NCI-H2107 treated with DMSO at 0.1 percent for 48 hours (cell line): ENCODE measurements at regions not wholly inside any gene's neighbourhood (a gene's known extent, or its start where the extent isn't known, plus 50 kb on each side); places are given as distances from the start of the nearest gene placed in this dataset.
A peak's percentile ranks its signal among the peaks of the same experiment; 100 is the strongest.

ENCODE experiments used
- DNase-seq: peaks from one replicate; lab custom pipeline; 2025; ENCODE audit not compliant: unreplicated experiment; lab: John Stamatoyannopoulos, UW

DNA sequence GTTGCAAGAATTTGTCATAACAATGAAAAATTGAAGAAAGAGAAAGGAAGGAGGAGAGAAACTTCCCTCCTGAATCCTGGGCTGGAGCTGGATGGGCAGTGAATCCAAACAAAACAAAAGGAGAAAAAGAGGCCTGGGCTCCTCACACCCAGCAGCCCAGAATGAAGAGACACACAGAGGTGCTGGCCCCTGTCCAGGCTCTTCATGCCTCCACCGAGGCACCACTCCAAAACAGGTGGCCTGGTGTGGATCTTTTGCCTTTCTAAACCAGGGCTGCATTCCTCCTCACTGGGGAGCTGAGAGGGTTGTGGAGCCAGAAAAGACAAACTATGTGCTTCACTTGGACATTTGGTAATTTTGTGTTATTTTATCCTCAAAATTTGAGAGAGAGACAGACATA is 76.0 kb downstream of the FAM124B start:
- no peak for DNase-seq

DNA sequence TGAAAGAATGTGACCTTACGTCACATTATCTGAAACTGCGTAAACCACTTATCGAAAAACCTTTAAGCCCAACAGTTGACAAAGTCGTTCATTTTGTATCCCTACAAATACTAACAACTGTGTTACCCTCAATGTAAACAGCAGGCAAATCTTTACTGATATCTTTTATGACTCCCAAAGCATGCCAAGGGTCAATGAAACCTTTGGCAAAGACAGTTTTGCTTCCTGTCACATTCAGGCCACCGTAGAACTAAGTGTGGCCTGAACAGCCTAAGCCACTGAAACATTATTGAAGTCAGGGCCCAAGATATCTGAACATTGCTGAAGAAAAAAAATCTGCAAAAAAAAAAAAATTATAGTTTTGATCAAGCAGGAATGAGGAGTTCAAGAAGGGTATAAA is 77.3 kb downstream of the FAM124B start:
- DNase-seq: no peak

DNA sequence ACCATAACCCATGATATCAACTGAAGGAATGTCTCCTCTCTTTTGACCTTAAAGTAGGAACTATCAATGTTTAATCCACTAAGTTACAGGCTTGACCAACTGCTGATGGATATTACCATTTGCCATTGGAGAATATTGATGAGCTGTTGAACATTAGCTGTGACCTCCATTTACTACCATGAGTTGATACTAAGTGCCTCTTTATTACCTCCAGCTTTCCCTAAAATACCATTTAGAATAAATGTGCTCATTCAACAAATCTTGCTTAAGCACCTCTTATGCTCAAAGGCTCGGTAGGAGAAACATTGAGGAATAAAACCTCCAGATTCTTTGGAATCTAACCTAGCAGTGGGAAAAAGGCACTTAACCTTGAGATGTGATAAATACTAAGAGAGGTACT is 81.2 kb downstream of the FAM124B start:
- no peak for DNase-seq

DNA sequence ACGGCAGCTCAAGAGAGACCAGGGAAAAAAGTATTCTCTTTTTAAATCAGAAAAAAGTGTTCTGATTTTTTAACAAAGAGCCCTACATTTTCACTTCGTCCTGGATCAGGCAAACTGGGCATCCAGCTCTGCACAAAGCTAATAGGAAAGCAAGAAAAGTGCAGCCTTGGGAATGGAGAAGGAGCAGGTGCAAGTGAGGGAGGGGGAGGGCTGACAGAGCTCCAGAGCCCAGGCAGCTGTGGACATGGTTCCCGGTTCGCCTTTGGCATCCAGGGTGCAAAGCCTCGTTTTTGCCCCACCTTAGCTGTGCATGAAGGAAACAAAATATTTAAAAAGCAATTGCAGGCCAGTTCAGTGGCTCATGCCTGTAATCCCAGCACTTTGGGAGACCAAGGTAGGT is 82.2 kb downstream of the FAM124B start:
- no peak for DNase-seq

DNA sequence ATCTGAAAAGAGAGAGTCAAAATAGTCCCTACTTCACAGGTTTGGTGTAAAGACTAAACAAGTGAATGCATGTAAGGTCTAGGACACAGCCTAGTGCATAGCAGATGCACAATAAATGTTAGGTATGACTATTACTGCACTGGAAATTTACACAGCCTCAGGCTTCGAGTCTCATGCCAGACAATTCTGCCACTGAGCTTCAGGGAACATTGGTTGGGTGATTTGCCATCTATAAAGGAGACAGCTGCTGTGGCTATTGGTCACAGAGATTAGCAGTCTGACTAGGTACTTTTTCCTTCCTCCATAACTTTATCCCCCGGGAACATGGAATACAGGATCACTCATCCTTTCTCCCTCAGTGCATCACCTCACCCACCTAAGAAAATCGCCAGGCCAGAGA is 89.2 kb downstream of the FAM124B start:
- no peak for DNase-seq

DNA sequence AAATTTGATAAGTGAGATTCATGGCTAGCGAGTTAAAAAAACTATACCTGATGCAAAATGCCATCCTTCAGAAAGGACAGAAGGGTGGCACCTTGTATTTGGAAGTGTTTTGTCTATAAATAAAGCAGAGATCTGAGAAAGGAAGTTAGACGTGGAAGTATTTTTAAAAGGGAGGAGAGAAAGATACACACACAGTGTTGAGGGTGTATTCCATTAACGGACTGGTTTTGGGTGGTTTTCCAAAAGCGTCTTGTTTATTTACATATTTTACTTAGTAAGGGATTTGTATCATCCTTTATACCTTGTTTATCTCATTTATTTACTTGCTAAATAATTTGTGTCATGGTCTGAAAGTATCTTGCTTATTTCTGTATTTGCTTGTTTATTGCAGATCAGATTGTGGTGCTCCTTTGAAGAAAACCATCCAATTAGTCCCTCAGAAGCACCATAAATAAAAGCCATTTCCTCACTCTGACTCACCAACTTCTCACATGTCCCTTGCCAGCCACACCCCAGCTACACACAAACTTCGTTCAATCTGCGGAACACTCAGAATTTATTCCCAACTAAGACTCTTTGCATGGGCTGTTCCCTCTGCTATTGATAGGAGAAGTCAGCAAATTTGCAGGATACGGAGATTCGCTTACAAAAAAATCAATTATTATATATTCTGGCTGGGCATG is 90.8 kb downstream of the FAM124B start:
- DNase-seq: no peak

DNA sequence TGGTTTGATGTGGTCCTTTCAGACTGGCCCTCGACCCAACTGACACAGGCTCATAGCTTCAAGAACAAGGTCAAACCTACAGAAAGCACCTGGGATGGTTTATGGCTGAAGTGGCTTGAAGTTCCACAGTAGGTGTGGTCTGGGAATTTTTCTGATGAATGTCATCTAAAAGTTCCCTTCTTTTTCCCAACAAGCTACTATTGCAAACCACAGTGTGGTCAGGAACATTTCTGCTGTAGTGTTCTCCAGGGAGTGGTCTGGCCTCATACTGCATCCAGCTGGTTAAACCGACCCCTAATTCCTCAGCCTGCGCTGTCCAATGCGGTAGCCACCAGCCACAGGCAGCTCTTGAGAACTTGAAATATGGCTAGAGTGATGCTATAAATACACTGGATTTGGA is 92.7 kb downstream of the FAM124B start:
- DNase-seq: no peak

DNA sequence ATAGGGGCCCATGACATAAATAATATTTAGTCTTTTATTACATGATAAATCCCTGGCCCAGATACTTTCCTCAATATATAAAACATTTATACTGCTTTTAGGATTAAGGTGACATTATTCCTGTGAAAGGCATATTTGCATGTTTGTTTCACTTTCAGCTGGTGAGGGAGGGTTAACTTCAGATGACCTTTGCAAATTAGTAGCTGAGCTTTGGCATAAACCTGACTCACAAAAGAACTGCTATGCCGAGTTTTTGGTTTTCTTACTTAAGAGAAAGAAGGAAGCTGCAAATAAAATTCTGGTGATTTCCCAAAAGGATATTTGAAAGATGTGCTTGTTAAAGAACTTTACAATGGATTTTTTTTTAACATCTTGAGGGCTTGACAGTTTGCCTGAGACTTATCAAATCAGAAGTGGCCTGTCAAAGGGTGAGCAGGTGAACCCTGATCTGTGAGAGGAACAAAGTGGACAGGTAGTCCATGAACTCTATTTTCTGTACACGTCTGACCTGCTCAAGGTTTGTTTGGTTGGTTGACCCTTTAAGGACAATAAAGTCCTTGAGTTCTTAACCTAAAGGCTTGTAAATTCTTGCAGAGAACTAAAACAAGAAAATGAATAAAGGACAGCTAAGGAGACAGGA is 93.5 kb downstream of the FAM124B start:
- DNase-seq: no peak

DNA sequence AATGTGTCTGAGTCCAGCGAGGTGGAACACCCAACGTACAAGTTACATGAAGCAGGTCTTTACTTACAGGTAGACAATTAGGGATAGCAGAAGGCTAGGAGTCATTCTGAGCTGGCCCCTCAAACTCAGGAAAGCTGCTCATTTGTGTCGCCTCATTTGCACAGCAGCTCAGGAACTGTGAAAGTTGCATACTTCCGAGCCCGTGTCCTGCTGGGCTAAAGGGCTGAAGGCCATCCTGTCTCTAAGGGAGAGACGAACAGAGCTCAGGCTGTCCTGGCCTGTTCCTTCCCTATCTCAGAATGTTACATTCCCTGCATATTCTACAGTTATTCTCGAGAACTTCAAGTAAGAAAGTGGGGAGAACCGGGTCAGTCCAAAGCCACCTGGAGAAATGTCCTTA is 99.0 kb downstream of the FAM124B start:
- DNase-seq: no peak

DNA sequence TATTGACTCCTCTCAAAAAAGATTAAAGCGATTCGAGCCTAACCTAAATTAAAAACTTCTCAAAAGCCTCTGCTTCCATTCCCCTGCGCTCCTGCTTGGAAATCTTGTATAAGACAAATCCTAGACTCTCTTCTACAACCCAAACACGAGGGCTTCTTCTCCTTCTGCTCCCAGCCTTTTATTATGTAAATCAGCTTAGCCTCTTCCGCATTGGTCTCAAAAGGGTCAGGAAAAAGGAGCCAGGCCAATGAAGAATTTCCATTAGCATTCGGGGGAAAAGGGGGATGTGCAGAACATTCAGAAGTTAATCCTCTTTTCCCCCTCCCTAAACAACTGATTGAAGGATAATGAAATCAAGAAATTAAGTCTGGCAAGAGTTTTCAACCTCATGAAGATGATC is 107.9 kb downstream of the FAM124B start:
- no peak for DNase-seq

DNA sequence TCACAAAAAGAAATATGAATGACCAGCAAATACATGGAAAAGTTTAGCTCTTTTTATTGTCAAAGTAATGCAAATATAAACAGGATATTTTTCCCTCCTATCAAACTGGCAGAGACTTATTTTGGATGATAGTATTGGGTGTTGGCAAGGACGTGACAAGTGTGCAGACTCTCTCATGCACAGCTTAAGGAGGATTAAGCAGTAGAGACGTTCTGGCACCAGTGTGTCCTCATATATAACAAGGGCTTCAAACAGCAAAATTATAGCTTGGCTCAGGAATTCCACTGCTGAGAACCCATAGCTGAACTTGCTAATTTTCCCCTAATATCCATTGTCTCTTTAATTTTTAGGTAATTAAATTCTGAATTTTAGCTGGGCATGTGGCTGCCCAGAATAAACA is 114.4 kb downstream of the FAM124B start:
- no peak for DNase-seq

DNA sequence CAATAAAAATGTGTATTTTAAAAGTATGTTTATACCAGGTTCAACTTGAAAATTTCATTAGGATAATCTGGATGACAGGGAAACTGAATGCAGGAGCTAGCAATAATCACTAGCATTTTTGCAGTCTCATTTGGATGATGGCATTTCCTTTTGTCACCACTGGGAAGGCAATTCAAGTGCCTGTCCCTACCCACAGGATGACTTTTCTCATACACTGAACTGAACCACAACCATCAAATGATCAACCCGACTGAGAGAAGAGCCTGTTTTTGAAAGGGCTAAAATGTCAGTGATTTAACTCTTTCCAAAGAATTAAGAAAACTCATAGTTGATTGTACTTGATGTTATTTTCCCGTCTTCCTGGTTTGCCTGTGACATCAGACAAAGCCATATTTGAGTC is 115.0 kb downstream of the FAM124B start:
- no peak for DNase-seq

DNA sequence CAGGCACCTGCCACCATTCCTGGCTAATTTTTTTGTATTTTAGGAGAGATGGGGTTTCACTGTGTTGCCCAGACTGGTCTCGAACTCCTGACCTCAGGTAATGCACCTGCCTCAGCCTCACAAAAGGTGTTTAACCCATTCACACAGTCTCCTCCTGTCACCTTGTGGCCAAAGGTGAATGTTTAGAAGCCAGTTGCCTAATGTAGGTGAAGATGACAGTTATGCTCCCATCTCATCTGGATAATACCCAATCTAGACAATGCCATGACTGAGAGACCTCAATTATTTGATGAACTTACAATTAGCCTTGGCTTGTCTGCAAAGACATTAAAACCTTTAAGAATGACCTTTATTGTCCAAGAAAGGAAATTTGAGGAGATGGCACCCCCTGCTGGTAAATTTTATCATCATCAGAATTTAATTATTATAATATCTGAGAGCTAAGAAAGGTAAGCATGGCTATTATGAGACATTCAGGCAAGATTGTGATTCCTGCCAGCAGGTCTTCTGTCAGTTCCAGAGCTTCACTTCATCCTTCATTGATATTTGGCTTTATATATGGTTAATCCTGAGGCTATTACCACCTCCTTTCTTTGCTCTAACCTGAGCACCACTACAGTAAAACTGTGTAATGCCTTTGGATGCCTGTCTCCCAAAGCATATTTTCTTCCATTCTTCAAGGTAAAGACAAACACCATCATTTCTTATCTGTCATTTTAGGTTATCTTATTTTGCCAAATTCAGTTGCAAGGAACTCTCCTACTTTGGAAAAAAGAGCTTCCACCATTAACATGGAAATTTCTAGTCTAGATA is 117.6 kb downstream of the FAM124B start:
- peak; percentile 1 for DNase-seq

DNA sequence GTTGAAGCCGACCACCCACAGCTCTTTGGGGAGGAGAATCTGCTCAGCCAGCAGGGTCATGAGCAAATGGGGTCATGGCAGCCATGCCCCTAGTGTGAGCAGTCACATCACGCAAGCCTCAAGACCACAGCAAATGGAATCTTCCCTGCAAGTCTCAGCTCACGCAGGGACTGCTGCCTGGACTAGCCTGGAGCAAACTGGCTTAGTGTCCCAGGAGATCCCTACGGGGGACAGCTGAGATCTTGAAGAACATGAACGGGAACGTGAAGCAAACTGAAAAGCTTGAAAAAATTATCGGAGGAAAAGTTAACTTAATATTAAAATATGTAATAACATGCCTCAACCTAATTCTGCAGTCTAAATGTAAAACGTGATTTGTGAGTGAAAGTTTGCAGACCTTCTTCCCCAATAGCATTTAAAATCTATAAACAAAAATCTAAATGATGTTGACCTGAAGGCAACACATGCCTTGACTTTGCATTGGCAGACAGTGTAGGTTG is 118.4 kb downstream of the FAM124B start:
- no peak for DNase-seq

DNA sequence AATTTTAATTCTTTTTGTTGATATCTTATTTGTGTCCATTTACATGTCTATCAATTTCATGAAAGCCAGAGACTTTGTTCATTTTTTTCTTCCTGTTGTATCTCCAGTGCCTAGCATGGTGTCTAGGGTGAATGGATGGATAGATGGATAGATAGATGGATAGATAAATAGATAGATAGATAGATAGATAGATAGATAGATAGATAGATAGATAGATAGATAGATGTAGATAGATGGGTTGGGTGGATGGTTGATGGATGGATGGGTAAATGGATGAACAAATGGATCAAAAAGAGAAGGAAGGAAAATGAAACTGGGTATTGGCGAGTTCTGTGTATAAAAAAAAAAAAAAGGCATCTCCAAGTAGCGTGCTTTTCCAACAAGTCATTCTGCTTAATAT is 120.5 kb downstream of the FAM124B start:
- no peak for DNase-seq

DNA sequence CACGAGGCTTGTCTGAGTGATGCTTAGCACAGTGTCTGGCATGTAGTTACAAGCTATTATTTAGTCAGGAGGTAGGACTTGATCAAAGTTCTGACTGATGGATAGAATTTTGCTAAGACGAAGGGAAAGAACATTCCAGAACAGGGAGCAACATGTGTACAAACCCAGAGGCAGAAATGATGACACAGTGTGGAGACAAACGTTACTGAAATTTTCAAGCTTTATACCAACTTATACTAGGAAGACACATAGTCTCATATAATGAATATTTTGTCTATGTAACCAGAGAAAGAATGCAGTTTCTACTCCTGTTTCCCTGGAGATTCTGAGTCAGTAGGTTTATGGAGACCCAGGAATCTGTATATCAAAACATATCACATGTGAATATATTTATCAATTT is 123.4 kb downstream of the FAM124B start:
- DNase-seq: no peak

DNA sequence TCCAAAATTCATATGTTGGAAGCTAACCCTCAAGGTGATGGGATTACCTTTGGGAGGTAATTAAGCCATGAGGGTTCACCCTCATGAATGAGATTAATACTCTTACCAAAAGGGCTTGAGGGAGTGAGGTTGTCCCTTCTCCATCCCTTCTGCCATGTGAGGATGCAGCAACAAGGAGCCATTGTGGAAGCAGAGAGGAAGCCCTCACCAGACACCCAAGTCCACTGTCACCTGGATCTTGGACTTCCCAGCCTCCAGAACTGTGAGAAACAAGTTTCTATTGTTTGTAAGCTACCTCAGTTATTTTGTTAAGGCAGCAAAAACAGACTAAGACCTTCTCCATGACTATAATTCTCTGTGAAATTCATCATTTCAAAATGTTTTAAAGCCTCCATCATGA is 125.7 kb downstream of the FAM124B start:
- no peak for DNase-seq

DNA sequence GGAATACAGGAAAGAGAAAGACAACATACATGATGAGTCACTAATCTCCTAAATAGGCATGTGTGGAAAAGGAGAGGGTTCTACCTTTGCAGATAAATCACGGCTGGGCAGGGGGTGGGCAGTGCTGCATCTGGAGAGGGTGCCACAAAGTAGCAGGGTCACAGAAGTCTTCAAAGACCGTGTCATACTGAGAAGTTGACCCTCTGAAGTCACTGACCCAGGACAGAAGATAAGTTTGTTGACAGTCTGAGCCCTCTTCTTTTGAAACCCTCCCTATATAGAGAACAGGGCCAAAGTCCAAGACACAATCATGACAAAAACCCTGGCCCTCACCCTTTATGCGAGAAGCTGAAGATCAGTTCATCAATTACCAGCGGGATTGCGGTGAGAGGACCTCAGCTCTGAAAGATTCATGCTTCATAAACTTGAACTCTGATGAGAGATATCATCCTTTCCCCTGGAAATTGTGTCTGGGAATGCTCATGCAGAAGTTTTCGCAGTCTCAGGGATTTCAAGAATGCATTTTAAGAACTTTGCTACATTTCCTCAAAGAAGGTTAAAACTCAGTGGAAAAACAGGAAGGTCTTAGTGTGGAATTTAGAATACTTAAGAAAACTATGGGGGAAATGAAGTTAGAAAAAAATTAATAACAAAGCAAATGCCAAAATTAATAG is 129.5 kb downstream of the FAM124B start:
- no peak for DNase-seq

DNA sequence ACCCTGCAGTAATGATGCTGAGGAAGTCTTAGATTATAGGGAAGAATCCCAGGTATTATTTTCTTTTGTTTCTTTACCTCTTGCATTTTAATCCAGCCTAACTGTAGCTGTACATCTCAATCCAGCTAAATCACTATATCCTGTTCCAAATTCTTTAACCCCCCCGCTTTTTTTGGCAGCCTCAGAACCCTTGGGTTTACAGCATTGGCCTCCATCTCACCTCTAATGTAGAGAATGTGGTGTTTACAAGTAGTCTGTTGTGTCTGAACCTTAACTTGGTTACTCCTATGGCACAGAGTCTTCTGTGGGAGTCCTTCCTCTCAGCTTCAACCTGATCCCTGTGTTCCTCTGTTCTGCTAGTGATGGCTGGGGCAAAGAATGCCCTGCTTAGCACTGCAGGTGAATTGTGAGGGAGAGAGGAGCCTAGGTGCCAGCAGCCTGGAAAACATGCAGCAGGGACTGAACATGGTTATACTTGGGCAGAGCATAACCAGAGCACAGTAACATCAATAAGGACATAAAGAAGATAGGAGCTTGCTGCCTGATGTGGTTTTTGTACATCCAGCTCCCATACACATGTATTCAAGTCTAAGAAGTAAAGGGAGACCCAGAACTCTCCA is 130.2 kb downstream of the FAM124B start:
- DNase-seq: no peak

DNA sequence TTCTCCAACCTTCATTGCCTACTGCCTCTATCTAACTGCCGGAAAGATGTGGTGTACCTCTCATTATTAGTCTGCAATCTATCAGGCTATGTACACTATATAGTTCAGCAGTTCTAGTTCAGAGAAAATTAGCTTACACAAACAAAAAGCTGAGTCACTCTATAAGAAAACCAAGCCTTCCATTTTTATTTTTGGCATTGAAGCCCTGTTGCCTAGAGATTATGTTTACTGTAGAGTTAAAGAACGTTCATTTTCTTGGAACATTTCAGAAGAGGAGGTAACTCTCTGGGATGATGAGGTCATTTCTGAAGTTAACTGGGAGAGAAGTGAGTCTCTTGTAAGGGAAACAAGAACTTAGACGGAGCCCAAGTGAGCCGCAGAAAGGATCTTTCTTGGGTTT is 133.5 kb downstream of the FAM124B start:
- no peak for DNase-seq

DNA sequence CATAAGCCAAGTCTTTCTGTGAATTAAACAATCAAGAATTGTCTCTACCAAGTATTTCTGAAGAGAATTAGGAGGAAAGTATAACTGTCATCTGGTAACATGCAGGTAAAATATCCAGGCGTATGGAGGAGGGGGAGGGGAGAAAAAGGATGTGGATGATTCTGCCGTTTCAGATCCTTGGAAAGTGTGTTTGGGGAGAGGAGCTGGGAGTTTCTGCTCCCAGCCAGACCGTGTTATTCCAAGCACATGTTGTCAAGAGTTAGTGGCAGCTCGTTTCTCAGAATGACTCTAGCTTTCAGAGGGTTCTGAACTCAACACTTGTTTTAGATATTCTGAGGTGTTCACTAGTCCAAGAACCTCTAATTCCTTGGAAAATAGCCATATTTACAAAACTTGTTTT is 137.6 kb downstream of the FAM124B start:
- no peak for DNase-seq
